WI38 (cell line): ENCODE measurements at regions not wholly inside any gene's neighbourhood (a gene's known extent, or its start where the extent isn't known, plus 50 kb on each side); places are given as distances from the start of the nearest gene placed in this dataset.

Experiments used
- H3K4me3 ChIP-seq: 2 replicates; pipeline ENCODE4 v1.5.1; 2011; ENCODE audit warnings: low read depth, mild to moderate bottlenecking, control low read depth, low read length
- CTCF ChIP-seq: IDR thresholded peaks from 2 replicates; pipeline ENCODE4 v1.5.1; 2012; ENCODE audit warnings: low read depth, mild to moderate bottlenecking, control low read depth, low read length

DNA sequence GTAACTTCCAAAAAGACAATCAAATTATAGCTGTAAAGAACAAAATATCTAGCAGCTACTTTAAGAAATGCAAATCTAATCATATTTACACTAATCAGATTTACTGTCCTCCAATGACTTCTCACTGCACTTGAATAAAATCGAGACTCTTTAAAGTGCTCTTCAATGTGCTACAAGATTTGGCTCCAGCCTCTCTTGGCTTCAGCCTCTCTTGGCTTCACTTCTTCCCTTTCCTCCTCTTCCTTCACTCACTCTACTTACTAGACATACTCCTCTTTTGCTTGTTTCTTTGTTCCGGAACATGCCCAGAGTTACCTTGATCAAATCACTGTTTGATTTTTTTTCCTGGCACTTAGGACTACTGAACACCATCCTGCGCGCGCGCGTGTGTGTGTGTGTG lies 495.4 kb downstream of the LMO7 start:
- H3K4me3 ChIP-seq: no peak overlapping the region
- no peak for TF ChIP-seq CTCF

DNA sequence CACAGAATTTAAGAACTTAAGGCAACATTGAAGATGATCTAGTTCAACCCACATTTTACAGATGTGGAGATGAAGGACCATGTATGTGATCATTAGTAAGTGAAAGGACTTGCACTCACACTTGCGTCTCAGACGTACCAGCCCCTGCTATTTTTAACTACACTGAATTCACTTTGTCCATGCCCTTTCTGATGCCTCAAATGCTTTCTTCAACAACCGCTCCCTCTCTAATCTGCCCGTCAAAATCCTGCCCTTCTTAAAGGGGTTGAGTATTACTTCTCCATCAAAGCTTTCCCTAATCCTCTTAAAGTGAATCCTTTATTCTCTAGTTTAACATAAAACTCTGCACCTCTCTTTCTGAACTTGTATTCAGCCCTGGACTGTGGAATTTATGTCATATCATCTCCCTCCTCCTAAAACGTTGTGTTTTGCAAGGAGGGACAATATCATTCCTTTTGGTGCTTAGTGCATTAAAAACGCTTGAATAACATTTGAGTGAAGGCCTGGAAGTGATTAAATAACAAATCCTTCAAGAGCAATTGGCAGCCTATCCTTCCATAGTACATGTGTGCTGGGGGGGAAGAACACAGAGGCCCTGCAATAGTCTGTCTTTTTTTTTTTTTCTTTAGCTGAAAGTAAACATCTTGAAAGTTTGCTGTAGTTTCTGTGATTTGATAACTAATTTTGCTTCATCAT lies 493.3 kb downstream of the LMO7 start:
- no peak overlapping the region for H3K4me3 ChIP-seq
- TF ChIP-seq CTCF: no peak

DNA sequence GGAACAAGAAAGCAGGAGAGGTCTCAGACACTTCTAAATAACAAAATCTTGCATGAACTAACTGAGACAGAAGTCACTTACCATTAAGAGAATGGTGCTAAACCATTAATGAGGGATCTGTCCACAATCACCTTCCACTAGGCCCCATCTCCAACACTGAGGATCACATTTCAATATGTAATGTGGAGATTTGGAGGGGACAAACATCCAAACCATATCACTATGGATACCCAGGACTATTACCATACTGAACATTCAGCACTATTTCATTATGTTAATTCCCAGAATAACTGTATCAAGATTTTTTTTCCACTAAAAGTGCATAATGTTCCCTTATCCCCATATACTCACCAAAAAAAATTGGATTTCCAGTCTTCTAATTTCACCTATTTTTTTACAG lies 491.8 kb downstream of the LMO7 start:
- TF ChIP-seq CTCF: no peak
- H3K4me3 ChIP-seq: no peak overlapping the region

GRCh38 chr13:76123548-76123947 lies 487.4 kb downstream of the LMO7 start:
- no peak for TF ChIP-seq CTCF
- no peak overlapping the region for H3K4me3 ChIP-seq

DNA sequence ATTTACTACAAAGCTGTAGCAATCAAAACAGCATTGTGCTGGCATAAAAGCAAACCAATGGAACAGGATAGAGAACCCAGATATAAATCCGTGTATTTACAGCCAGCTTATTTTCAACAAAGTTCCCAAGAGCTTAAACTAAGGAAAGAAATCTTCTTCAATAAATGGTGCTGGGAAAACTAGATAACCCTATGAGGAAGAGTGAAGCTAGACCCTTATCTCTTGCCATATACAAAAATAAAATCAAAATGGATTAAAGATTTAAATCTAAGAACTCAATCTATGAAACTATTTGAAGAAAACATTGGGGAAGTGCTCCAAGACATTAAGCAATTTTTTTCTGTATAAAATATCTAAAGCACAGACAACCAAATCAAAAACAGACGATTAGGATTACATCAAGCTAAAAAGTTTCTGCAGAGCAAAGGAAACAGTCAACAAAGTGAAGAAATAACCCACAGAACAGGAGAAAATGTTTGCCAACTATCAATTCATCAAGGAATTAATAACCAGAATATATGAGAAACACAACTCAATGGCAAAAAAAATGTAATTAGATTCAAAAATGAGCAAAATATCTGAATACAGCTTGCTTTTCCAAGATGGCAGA lies 480.7 kb downstream of the LMO7 start:
- no peak overlapping the region for H3K4me3 ChIP-seq
- no peak for TF ChIP-seq CTCF

DNA sequence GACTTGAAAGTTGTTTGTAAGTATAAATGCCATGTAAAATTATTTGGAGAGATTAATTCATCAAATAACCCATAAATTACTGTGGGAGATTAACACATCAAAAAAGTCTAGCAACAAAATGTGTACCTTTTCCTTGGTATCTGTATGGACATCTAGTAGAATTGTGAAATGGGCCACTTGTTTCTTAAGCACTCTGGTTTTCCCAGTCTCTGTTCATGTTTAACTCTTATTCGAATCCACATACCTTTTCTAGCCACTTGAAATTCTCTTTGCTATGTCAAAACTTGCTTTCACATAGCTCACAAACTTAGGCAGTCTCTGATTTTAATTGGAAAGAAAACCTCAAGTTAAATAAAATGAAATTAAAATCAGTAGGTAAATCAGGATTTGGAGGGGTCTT lies 470.6 kb downstream of the LMO7 start:
- no peak overlapping the region for H3K4me3 ChIP-seq
- TF ChIP-seq CTCF: no peak

DNA sequence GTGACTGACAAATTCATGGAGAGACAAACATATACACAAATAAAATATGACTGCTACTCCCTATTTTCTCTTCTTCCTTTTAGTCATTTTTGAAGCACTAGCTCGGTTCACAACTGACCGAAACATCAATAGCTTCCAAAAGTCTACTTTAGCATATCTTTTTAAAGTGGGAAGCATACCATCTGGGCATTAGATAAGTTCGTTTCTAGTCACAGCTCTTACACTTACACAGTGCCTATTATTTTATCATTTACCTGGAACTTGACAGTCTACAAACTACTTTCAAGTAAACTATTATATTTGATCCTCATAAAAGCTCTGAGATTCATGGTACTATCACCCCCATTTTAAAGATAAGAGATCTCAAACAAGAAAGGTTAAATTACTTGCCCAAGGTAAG lies 458.5 kb downstream of the LMO7 start:
- H3K4me3 ChIP-seq: no peak overlapping the region
- TF ChIP-seq CTCF: no peak
